ENCODE measurements at regions not wholly inside any gene's neighbourhood (a gene's known extent, or its start where the extent isn't known, plus 50 kb on each side); places are given as distances from the start of the nearest gene placed in this dataset.

- TF ChIP-seq, protein P1, sequence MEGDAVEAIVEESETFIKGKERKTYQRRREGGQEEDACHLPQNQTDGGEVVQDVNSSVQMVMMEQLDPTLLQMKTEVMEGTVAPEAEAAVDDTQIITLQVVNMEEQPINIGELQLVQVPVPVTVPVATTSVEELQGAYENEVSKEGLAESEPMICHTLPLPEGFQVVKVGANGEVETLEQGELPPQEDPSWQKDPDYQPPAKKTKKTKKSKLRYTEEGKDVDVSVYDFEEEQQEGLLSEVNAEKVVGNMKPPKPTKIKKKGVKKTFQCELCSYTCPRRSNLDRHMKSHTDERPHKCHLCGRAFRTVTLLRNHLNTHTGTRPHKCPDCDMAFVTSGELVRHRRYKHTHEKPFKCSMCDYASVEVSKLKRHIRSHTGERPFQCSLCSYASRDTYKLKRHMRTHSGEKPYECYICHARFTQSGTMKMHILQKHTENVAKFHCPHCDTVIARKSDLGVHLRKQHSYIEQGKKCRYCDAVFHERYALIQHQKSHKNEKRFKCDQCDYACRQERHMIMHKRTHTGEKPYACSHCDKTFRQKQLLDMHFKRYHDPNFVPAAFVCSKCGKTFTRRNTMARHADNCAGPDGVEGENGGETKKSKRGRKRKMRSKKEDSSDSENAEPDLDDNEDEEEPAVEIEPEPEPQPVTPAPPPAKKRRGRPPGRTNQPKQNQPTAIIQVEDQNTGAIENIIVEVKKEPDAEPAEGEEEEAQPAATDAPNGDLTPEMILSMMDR (conservative IDR thresholded peaks at IDR 0.05; ENCODE audit: low read depth, low read length): no peak
- TF ChIP-seq EZH2 (IDR thresholded peaks at IDR 0.05; ENCODE audit: low read length, unreplicated experiment) (no peak), EZH2phosphoT487 (IDR thresholded peaks at IDR 0.05; ENCODE audit: borderline replicate concordance, low read length) (no peak)
These were observed 1384.4 kb upstream of the PIK3C3 start for GRCh38 chr18:40570615-40571014.
